RWPE1 (cell line): ENCODE measurements at regions not wholly inside any gene's neighbourhood (a gene's known extent, or its start where the extent isn't known, plus 50 kb on each side); places are given as distances from the start of the nearest gene placed in this dataset.

Experiments
- CTCF ChIA-PET: fragments of 350-600 bp; sonication (Branson Sonifier 250); formaldehyde crosslinking; extraction: SDS; loops from one replicate; lab custom pipeline; 2021; lab: Yijun Ruan, JAX
- POLR2A ChIA-PET: fragments of 400-600 bp; formaldehyde crosslinking; extraction: SDS; loops from one replicate; lab custom pipeline; 2020; ENCODE audit warnings: antibody characterized with exemption; ENCODE audit not compliant: low non-redundant PET; lab: Yijun Ruan, JAX
- DNase-seq: peaks from one replicate; pipeline ENCODE4 v3.0.0; 2012; ENCODE audit warnings: low spot score
- H3K27ac ChIP-seq: fragments of 450-650 bp; 2 replicates; pipeline ENCODE4 v1.5.1; 2017
- TF ChIP-seq, protein P1 (sequence below): fragments of 450-650 bp; conservative IDR thresholded peaks from 2 replicates; pipeline ENCODE4 v1.5.1; 2017; ENCODE audit warnings: low read depth, mild to moderate bottlenecking

DNA sequence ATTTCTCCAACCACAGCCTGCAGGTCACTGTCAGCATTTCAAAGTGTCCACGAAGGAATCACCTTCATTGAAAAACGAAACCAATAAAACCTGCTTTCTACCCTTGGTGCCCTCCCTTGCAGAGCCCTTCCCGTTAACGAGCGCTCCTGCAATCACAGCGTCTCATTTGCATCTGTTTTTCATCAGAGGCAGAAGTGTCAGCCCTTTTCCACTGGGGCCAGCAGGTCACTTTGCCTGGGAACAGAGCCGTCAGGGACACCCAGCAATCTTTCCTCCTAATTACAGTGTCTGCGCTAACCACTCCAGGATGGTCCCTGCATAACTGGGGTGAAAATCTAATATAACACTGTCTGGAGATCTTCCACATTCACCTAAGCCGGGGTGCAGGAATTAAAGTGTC is 85.3 kb downstream of the PSMG1 start:
- H3K27ac ChIP-seq: no peak overlapping the region
- POLR2A ChIA-PET: no interaction called here
- CTCF ChIA-PET: no interaction called here
- TF ChIP-seq, protein P1, sequence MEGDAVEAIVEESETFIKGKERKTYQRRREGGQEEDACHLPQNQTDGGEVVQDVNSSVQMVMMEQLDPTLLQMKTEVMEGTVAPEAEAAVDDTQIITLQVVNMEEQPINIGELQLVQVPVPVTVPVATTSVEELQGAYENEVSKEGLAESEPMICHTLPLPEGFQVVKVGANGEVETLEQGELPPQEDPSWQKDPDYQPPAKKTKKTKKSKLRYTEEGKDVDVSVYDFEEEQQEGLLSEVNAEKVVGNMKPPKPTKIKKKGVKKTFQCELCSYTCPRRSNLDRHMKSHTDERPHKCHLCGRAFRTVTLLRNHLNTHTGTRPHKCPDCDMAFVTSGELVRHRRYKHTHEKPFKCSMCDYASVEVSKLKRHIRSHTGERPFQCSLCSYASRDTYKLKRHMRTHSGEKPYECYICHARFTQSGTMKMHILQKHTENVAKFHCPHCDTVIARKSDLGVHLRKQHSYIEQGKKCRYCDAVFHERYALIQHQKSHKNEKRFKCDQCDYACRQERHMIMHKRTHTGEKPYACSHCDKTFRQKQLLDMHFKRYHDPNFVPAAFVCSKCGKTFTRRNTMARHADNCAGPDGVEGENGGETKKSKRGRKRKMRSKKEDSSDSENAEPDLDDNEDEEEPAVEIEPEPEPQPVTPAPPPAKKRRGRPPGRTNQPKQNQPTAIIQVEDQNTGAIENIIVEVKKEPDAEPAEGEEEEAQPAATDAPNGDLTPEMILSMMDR: no peak
- DNase-seq: no peak

GRCh38 chr21:39097335-39097861 is 85.9 kb downstream of the PSMG1 start:
- TF ChIP-seq, protein P1: no peak
- no peak for DNase-seq
- POLR2A ChIA-PET: no interaction called here
- no peak overlapping the region for H3K27ac ChIP-seq
- CTCF ChIA-PET: no interaction called here

DNA sequence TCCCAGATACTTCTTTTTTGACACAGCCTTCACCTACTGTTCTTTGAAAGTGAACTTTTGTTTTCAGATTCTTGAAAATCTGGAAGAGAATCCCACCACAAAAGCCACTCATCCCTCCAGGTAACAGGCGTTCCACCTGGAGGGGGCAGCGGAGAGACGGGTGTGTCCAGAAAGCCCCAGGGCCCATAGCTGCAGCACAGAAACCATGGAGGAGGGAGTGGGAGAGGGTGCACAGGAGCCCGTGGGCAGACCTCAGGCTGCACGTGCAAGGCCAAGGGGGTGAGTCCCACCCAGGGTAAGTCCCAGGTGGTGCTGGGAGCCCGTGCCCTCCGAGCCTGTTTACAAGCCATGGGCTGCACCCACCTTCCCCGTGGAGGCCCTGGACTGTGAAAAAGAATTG is 86.5 kb downstream of the PSMG1 start:
- TF ChIP-seq, protein P1: no peak
- POLR2A ChIA-PET: no interaction called here
- DNase-seq: no peak
- no peak overlapping the region for H3K27ac ChIP-seq
- CTCF ChIA-PET: interaction anchor here (0.7 kb wide), 1 partner anchor 298 kb away, joined by 3 read pairs; no protein-coding TSS in a partner anchor

DNA sequence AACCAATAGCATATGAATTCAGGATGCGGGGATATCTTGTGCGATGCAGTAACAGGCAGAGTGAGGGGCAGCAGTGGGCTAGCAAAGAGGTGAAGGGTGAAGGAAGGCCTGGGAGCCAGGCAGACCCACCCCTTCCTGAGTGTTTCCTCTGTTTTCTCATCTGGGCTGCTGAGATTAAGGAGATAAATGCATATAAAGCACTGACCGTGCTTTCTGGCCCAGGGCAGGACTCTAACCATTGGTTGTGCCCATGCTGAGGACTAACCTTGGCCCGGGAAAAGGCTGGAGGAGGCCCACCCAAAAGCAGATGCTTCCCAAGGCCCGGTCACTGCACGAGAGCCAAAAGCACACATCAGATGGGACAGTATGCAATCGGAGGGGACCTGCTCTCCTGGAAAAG is 87.6 kb downstream of the PSMG1 start:
- ChIA-PET POLR2A (interaction anchor here (0.7 kb wide), 1 partner anchor 67 kb away, joined by 5 read pairs; no protein-coding TSS in a partner anchor), CTCF (no interaction called here)
- DNase-seq: no peak
- no peak overlapping the region for H3K27ac ChIP-seq
- TF ChIP-seq, protein P1: no peak

DNA sequence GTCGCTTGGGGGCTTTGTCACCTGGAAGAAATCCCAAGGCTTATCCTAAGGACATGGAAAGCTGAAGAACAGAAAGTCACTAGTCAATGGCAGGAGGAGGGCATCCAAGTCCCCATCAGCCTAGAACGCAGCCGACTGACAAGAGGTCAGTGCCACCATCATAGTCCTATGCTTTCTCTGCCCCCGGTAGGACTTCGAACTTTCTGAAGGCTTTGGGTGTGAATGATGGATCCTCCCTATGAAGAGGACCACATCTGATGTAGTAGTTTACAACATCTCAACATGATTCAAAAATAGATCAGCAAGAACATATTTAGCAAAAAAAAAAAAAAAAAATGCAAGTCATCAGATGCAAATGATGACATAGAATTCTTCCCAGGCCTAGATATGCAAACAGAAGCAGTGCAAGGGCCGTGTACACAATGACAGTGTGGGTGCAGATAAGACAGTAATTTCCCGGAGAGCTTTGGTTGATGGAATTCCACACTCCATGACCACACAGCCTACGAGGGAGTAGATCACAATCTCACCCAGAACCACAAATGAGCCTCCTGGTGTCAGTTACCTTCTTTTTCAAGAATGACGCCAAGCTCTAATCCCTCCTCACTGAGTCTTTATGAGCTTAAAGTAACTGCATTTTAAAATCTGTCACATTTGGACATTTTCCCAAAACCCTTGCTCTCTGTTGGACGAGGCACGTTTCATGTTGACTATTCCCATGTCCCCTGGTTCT is 88.2 kb downstream of the PSMG1 start:
- no peak for DNase-seq
- TF ChIP-seq, protein P1: no peak
- ChIA-PET CTCF (interaction anchor here (0.6 to 0.8 kb wide), 2 partner anchors 24 to 196 kb away, joined by 4 to 6 read pairs; no protein-coding TSS in a partner anchor), POLR2A (interaction anchor here (0.7 kb wide), 1 partner anchor 66 kb away, joined by 5 read pairs; no protein-coding TSS in a partner anchor)
- H3K27ac ChIP-seq: no peak overlapping the region

- POLR2A ChIA-PET: no interaction called here
- CTCF ChIA-PET: interaction anchor here (0.8 kb wide), 1 partner anchor 196 kb away, joined by 6 read pairs; no protein-coding TSS in a partner anchor
- TF ChIP-seq, protein P1: no peak
- DNase-seq: no peak
- H3K27ac ChIP-seq: no peak overlapping the region
Observed at GRCh38 chr21:39094087-39094780, 89.0 kb downstream of the PSMG1 start.
